H1 (cell line): ENCODE measurements at regions not wholly inside any gene's neighbourhood (a gene's known extent, or its start where the extent isn't known, plus 50 kb on each side); places are given as distances from the start of the nearest gene placed in this dataset.

Experiments
- CHD1 ChIP-seq: IDR thresholded peaks from 2 replicates; pipeline ENCODE4 v1.6.1; 2012; ENCODE audit warnings: low read depth, low read length, improper control_type of control experiment
- EZH2 ChIP-seq: fragments of 200-600 bp; sonication (generic); IDR thresholded peaks from 2 replicates; pipeline ENCODE4 v1.7.1; 2012; ENCODE audit warnings: low read depth, mild to moderate bottlenecking, moderate library complexity, low read length, inconsistent platforms; ENCODE audit not compliant: severe bottlenecking
- NANOG ChIP-seq: IDR thresholded peaks from 2 replicates; pipeline ENCODE4 v1.6.1; 2011; ENCODE audit warnings: low read length, low read depth, mild to moderate bottlenecking, inconsistent platforms; ENCODE audit not compliant: insufficient read depth, poor library complexity, severe bottlenecking
- TEAD4 ChIP-seq: IDR thresholded peaks from 2 replicates; pipeline ENCODE4 v1.6.1; 2012; ENCODE audit warnings: low read depth, low read length, inconsistent platforms, mixed read lengths
- TF ChIP-seq, protein P1 (sequence below): IDR thresholded peaks from 2 replicates; pipeline ENCODE4 v1.6.1; 2011; ENCODE audit warnings: low read length, improper control_type of control experiment

DNA sequence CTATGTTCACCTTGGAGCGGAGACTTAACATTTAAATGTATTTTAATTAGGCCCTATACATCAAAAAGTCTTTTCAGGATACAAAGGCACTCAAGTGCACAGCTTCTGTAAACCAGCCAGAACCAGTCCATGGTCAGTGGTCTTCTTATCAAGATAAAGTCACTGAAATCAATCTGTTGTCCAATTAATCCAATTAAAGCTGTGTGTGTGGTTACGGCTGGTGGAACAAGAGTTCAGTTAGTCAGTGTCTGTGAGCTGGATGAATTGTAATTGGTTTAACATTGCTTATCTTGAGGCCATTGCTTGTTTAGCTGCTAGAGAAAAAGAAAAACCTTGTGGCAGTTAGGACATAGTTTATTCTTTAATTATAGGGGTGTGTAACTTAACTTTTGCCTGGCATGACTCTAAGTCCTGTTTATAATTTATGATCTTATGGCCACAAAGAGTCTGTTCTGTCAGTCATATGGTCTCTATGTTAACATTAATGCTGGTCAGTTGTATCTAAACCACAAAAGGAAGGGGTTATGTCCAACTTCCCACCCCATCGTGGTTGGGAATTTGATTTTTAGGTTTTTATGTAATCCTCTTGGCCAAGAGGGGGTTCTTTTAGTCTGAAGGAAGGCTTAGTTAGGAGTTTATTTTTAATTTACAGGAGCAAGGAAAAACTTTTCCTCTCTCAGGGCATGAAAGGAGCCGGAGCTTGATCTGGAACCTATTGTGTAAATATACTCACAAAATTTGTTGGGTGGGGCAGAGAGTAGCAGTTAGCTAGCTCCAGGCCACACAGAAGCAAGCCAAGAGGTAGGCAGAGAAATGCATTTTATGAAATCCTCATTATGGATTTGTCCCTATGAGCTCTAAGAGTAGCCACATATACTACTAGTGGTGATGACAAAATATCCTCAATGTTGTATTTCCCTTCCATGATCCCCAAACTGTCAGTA is 665.7 kb upstream of the ACTRT1 start (continued):
- TF ChIP-seq, protein P1, sequence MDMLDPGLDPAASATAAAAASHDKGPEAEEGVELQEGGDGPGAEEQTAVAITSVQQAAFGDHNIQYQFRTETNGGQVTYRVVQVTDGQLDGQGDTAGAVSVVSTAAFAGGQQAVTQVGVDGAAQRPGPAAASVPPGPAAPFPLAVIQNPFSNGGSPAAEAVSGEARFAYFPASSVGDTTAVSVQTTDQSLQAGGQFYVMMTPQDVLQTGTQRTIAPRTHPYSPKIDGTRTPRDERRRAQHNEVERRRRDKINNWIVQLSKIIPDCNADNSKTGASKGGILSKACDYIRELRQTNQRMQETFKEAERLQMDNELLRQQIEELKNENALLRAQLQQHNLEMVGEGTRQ, result no peak
- TF ChIP-seq CHD1, result no peak
- no peak for TF ChIP-seq TEAD4
- TF ChIP-seq EZH2, result no peak
- no peak for TF ChIP-seq NANOG
